ENCODE measurements at regions not wholly inside any gene's neighbourhood (a gene's known extent, or its start where the extent isn't known, plus 50 kb on each side); places are given as distances from the start of the nearest gene placed in this dataset.
"Not testable (repeated sequence)": the region's sequence is repeated elsewhere in the genome, so short reads cannot be mapped to it uniquely, and the experiment has no call there.

DNA sequence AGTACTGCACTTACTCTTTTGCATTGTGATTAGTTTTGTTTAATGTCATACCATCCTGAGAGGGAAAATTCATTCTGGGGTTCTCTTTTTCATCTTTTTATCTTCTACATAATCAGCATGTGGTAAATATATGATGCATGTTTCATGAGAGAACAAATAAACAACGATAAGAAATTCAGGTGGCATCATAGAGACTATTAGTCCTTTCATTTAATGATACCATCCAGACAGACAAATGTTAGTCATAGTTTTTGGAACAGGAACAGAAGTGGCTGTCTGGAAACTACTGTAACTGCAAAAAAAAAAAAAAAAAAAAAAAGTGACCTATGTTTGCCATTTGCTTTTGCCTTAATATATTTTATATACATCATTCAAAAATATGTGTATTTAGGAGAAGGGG, 761.0 kb downstream of the EPHA4 start:
- no peaks in the 10 kb centered on the region for H3K4me1 Mint-ChIP-seq (ENCODE audit: low read depth, unreplicated experiment)
- no peak overlapping the region for H3K27ac Mint-ChIP-seq (ENCODE audit: unreplicated experiment)
- no peaks in the 10 kb centered on the region for H3K27me3 Mint-ChIP-seq (ENCODE audit: unreplicated experiment)
- TF ChIP-seq, protein P1, sequence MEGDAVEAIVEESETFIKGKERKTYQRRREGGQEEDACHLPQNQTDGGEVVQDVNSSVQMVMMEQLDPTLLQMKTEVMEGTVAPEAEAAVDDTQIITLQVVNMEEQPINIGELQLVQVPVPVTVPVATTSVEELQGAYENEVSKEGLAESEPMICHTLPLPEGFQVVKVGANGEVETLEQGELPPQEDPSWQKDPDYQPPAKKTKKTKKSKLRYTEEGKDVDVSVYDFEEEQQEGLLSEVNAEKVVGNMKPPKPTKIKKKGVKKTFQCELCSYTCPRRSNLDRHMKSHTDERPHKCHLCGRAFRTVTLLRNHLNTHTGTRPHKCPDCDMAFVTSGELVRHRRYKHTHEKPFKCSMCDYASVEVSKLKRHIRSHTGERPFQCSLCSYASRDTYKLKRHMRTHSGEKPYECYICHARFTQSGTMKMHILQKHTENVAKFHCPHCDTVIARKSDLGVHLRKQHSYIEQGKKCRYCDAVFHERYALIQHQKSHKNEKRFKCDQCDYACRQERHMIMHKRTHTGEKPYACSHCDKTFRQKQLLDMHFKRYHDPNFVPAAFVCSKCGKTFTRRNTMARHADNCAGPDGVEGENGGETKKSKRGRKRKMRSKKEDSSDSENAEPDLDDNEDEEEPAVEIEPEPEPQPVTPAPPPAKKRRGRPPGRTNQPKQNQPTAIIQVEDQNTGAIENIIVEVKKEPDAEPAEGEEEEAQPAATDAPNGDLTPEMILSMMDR (IDR thresholded peaks at IDR 0.05; ENCODE audit: partially characterized antibody, unreplicated experiment): no peak
- DNase-seq: no peak
- no peak overlapping the region for H3K4me3 Mint-ChIP-seq (ENCODE audit: unreplicated experiment)
- H3K36me3 Mint-ChIP-seq (ENCODE audit: unreplicated experiment): no peaks in the 10 kb centered on the region
- H3K9me3 Mint-ChIP-seq (ENCODE audit: unreplicated experiment): no peaks in the 10 kb centered on the region

DNA sequence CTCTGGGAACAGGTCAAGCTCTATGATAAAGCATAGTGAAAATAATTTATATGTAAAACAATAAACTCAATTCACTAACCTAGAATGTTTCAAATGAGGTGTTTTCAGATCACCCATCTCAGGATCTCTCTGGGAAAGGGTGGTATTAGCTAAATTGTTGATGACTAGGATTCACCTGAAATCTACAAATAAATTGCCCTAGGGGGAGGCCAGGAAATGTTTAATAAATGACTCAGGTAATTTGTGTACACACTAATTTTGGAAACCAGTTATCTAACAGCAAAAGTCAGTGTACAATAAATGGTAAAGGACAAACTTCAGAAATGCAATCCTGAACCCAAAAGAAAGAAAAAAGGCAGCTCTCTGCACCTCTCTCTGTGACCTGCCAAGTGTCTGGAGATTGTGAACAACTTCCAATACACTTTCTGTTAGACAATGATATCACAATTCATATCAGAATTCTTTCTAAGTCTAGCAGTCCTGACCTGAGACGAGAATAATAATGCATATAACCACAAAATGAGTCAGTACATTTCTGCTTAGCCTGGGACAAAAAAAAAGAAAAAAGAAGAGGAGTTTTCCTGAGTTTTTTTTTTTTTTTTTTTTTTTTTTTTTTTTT, 760.0 kb downstream of the EPHA4 start:
- no peak overlapping the region for H3K27ac Mint-ChIP-seq (ENCODE audit: unreplicated experiment)

DNA sequence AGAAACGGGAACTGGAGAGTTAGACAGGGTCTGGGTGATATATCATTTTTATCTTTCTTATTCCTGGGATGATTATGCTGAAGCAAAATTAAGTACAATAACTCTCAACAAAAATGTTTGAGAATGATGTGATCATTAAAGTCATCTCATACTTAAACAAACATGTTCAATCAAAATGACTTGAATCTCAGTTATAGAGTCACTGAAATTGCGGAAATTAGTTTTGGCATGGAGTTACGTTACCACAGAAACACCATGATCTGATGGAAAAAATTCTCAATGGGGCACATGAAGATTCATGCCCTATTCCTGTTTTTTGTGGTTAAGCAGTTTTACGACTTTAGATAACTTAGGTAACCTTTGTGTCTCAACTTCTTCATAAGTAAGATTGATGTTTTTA, 757.7 kb downstream of the EPHA4 start:
- H3K9me3 Mint-ChIP-seq (ENCODE audit: unreplicated experiment): peaks cover 2% of the 10 kb centered on the region
- H3K36me3 Mint-ChIP-seq (ENCODE audit: unreplicated experiment): no peaks in the 10 kb centered on the region
- DNase-seq: no peak
- no peak overlapping the region for H3K4me3 Mint-ChIP-seq (ENCODE audit: unreplicated experiment)
- H3K4me1 Mint-ChIP-seq (ENCODE audit: low read depth, unreplicated experiment): no peaks in the 10 kb centered on the region
- TF ChIP-seq, protein P1 (IDR thresholded peaks at IDR 0.05; ENCODE audit: partially characterized antibody, unreplicated experiment): no peak
- H3K27ac Mint-ChIP-seq (ENCODE audit: unreplicated experiment): no peak overlapping the region
- H3K27me3 Mint-ChIP-seq (ENCODE audit: unreplicated experiment): no peaks in the 10 kb centered on the region

More for the DNA sequence above, 760.0 kb downstream of the EPHA4 start:
- no peaks in the 10 kb centered on the region for H3K36me3 Mint-ChIP-seq (ENCODE audit: unreplicated experiment)
- no peak for DNase-seq
- no peaks in the 10 kb centered on the region for H3K27me3 Mint-ChIP-seq (ENCODE audit: unreplicated experiment)
- H3K9me3 Mint-ChIP-seq (ENCODE audit: unreplicated experiment): no peaks in the 10 kb centered on the region
- TF ChIP-seq, protein P1 (IDR thresholded peaks at IDR 0.05; ENCODE audit: partially characterized antibody, unreplicated experiment): no peak
- H3K4me1 Mint-ChIP-seq (ENCODE audit: low read depth, unreplicated experiment): no peaks in the 10 kb centered on the region
- no peak overlapping the region for H3K4me3 Mint-ChIP-seq (ENCODE audit: unreplicated experiment)

DNA sequence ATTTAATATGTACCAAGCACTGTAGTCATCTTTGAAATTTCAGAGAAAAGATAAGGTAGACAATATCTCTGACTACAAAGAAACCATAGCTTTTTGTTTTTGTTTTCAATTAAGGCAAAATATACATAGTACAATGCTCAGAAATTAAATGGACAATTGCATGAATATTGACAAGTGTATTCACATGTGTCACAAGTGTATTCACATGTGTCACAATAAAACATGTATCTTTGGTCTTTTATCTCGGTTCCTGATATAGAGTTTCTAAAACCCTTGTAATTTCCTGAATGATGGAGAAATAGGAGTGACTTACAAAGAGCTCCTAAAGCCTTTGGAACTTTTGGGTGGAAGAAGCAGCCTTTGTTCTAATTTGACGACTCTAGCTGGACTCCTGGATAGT, 756.4 kb downstream of the EPHA4 start:
- no peaks in the 10 kb centered on the region for H3K4me1 Mint-ChIP-seq (ENCODE audit: low read depth, unreplicated experiment)

DNA sequence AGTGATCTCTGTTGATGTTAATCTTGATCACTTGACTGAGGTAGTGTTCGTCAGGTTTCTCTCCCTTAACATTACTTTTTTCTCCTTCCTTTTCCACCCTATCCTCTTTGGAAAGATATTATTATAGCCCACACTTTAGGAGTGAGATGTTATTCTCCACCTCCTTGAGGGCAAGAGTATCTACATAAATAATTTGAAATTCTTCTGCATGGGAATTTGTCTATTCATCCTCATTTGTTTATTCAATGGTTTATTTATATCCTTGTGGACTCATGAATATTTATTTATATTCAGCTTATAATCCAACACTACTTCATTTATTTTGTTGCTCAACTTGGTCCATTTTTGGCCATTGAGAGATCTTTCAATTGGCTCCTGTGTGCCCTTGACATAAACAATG, 750.4 kb downstream of the EPHA4 start:
- H3K27ac Mint-ChIP-seq (ENCODE audit: unreplicated experiment): no peak overlapping the region
- peaks cover 4% of the 10 kb centered on the region for H3K9me3 Mint-ChIP-seq (ENCODE audit: unreplicated experiment)
- H3K36me3 Mint-ChIP-seq (ENCODE audit: unreplicated experiment): no peaks in the 10 kb centered on the region
- H3K4me1 Mint-ChIP-seq (ENCODE audit: low read depth, unreplicated experiment): no peaks in the 10 kb centered on the region
- TF ChIP-seq, protein P1 (IDR thresholded peaks at IDR 0.05; ENCODE audit: partially characterized antibody, unreplicated experiment): no peak
- no peak for DNase-seq
- H3K4me3 Mint-ChIP-seq (ENCODE audit: unreplicated experiment): no peak overlapping the region
- H3K27me3 Mint-ChIP-seq (ENCODE audit: unreplicated experiment): no peaks in the 10 kb centered on the region

More for the DNA sequence above, 756.4 kb downstream of the EPHA4 start:
- Mint-ChIP-seq H3K9me3 (ENCODE audit: unreplicated experiment) (peaks cover 2% of the 10 kb centered on the region), H3K27ac (ENCODE audit: unreplicated experiment) (no peak overlapping the region), H3K36me3 (ENCODE audit: unreplicated experiment) (no peaks in the 10 kb centered on the region), H3K4me3 (ENCODE audit: unreplicated experiment) (no peak overlapping the region), H3K27me3 (ENCODE audit: unreplicated experiment) (no peaks in the 10 kb centered on the region)
- TF ChIP-seq, protein P1 (IDR thresholded peaks at IDR 0.05; ENCODE audit: partially characterized antibody, unreplicated experiment): no peak
- no peak for DNase-seq

DNA sequence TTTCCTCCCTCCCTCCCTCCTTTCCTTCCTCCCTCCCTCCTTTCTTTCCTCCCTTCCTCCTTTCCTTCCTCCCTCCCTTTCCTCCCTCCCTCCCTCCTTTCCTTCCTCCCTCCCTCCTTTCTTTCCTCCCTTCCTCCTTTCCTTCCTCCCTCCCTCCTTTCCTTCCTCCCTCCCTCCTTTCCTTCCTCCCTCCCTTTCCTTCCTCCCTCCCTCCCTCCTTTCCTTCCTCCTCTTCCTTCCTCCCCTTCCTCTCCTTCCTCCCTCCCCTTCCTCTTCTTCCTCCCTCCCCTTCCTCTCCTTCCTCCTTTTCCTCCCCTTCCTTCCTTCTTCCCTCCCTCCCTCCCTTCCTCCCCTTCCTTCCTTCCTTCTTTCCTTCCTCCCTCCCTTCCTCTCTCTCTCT, 748.5 kb downstream of the EPHA4 start:
- not testable (repeated sequence) for H3K36me3 Mint-ChIP-seq (ENCODE audit: unreplicated experiment); H3K27ac Mint-ChIP-seq (ENCODE audit: unreplicated experiment); DNase-seq; H3K27me3 Mint-ChIP-seq (ENCODE audit: unreplicated experiment); H3K4me1 Mint-ChIP-seq (ENCODE audit: low read depth, unreplicated experiment); H3K9me3 Mint-ChIP-seq (ENCODE audit: unreplicated experiment); H3K4me3 Mint-ChIP-seq (ENCODE audit: unreplicated experiment)
